ENCODE measurements at regions not wholly inside any gene's neighbourhood (a gene's known extent, or its start where the extent isn't known, plus 50 kb on each side); places are given as distances from the start of the nearest gene placed in this dataset.

DNA sequence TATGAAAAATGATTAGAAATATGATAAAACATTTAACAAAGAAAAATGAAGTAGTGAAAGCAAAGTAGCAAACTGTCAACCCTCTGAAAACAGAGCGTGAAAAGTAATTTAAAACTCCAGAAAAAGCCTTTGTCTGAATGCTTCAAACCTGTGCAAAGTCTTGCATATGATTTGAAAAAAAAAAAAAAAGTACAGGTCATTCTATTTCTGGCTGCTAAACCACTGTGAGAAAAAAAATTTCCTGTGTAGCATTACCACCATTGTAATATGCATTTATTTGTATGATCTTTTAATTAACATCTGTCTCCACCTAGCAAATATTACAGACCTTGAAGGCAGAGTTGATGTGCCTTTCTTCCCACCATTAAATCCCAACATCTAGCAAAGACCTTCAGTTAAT lies 82.1 kb upstream of the CCDC68 start:
- Histone ChIP-seq H3K27ac (no peak overlapping the region), H3K4me1 (no peaks in the 10 kb centered on the region), H3K27me3 (no peaks in the 10 kb centered on the region), H3K36me3 (replicated peaks in 1 of 2; ENCODE audit: insufficient read depth in 1 of 2, low read depth in 2 of 2) (no peaks in the 10 kb centered on the region), H3K9me3 (no peaks in the 10 kb centered on the region), H3K4me3 (no peak overlapping the region)
- intact Hi-C loops (cut with DNase I): no loop called here
- WGBS, 2 donors: 32 to 59% methylated on average over 1 of the region's 1 CpG
- TF ChIP-seq, protein P1, sequence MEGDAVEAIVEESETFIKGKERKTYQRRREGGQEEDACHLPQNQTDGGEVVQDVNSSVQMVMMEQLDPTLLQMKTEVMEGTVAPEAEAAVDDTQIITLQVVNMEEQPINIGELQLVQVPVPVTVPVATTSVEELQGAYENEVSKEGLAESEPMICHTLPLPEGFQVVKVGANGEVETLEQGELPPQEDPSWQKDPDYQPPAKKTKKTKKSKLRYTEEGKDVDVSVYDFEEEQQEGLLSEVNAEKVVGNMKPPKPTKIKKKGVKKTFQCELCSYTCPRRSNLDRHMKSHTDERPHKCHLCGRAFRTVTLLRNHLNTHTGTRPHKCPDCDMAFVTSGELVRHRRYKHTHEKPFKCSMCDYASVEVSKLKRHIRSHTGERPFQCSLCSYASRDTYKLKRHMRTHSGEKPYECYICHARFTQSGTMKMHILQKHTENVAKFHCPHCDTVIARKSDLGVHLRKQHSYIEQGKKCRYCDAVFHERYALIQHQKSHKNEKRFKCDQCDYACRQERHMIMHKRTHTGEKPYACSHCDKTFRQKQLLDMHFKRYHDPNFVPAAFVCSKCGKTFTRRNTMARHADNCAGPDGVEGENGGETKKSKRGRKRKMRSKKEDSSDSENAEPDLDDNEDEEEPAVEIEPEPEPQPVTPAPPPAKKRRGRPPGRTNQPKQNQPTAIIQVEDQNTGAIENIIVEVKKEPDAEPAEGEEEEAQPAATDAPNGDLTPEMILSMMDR (IDR thresholded peaks at IDR 0.05): no peak
- no peak for TF ChIP-seq POLR2A (IDR thresholded peaks at IDR 0.05)
- DNase-seq (no peak), ATAC-seq (no peak)

DNA sequence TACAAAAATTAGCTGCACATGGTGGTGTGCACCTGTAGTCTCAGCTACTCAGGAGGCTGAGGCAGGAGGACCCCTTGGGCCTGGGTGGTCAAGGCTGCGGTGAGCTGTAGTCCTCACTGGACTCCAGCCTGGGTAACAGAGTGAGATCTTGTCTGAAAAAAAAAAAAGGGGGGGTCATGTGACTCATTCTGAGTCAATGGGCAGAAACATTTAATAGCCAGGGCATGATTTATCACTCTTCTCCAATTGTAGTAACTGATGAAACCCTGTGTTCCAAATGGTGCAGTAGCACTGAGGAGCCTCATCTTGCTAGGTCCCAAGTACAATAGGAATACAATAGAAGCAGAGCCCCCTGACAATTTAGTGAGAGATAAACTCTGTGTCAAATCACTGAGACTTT lies 78.9 kb upstream of the CCDC68 start:
- Histone ChIP-seq H3K4me3 (no peak overlapping the region), H3K27me3 (no peaks in the 10 kb centered on the region), H3K9me3 (no peaks in the 10 kb centered on the region), H3K27ac (no peak overlapping the region), H3K4me1 (no peaks in the 10 kb centered on the region), H3K36me3 (replicated peaks in 1 of 2; ENCODE audit: insufficient read depth in 1 of 2, low read depth in 2 of 2) (no peaks in the 10 kb centered on the region)
- WGBS, 2 donors: 86 to 94% methylated on average over 1 of the region's 1 CpG
- no peak for TF ChIP-seq POLR2A (IDR thresholded peaks at IDR 0.05)
- TF ChIP-seq, protein P1 (IDR thresholded peaks at IDR 0.05): no peak
- intact Hi-C loops (cut with DNase I): no loop called here
- ATAC-seq (no peak), DNase-seq (no peak)

DNA sequence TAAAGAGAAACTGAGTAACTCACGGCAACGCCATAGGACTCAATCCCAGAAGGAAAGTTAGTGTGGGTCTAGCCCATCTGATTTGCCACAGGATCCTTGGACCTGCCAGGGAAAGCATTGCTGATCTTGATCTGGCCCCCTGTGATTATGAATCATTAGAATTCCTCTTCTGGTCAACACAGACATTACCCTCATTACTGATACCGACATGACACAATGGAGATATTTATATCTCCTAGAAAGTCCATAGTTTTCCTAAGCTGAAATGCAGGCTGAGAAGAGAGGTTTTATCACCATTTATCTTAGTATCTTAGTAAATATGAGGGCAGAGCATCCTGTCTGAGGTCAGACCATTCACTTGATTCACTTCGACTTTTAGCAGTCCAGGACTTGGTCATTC lies 75.5 kb upstream of the CCDC68 start:
- no peak for DNase-seq
- TF ChIP-seq POLR2A (IDR thresholded peaks at IDR 0.05): no peak
- TF ChIP-seq, protein P1 (IDR thresholded peaks at IDR 0.05): no peak
- intact Hi-C loops (cut with DNase I): no loop called here
- ATAC-seq: no peak
- Histone ChIP-seq H3K4me1 (no peaks in the 10 kb centered on the region), H3K4me3 (no peak overlapping the region), H3K27ac (no peak overlapping the region), H3K9me3 (no peaks in the 10 kb centered on the region), H3K36me3 (replicated peaks in 1 of 2; ENCODE audit: insufficient read depth in 1 of 2, low read depth in 2 of 2) (no peaks in the 10 kb centered on the region), H3K27me3 (no peaks in the 10 kb centered on the region)
- WGBS, 2 donors: 60 to 65% methylated on average over 4 of the region's 4 CpGs

DNA sequence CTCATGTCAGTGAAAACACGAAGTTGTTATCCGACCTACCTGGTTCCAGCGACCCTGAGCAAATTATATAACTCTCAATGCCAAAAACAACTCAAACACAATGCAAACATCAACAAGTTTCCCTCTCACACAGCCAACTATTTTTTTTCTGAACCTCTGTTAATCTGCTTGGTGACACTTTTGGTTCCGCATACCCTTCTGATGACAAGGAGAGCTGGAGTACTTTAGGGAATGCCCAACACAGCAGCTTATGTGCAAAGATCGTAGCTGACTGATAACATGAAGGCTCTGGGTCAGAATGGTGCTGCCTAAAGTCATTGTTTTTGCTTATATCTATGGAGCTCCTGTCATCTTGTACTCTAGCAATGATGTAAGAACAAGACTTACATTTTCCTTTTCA lies 72.7 kb upstream of the CCDC68 start:
- TF ChIP-seq, protein P1 (IDR thresholded peaks at IDR 0.05): no peak
- no peak for TF ChIP-seq POLR2A (IDR thresholded peaks at IDR 0.05)
- 29 to 31% methylated on average over 5 of the region's 5 CpGs for WGBS, 2 donors
- no peaks in the 10 kb centered on the region for H3K4me1 ChIP-seq
- DNase-seq (peak in 2 of 4 donors; percentile 16 to 17), ATAC-seq (peak; percentile 75)
- H3K36me3 ChIP-seq (replicated peaks in 1 of 2; ENCODE audit: insufficient read depth in 1 of 2, low read depth in 2 of 2): no peaks in the 10 kb centered on the region
- no peak overlapping the region for H3K4me3 ChIP-seq
- peak overlapping the region in 2 of 4 donors; percentile 40 to 53 for H3K27ac ChIP-seq
- H3K9me3 ChIP-seq: no peaks in the 10 kb centered on the region
- intact Hi-C loops (cut with DNase I): no loop called here
- H3K27me3 ChIP-seq: no peaks in the 10 kb centered on the region

DNA sequence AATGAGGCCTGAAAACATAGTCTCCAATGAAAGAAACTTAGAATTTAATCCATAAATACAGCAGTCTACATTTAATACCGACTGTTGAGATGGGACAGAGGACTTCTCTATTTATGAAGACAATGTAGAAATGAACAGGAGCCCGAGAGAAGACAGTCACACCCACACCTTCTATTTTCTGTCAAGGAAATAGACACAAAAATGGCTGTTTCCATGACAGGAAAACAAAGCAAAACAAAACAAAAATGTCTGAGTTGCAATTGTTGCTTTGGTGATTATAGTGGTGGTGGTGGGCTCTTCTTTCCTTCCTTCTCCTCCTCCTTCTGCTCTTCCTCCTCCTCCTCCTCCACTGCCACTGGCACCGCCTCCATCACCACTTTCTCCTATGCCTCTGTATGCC lies 72.3 kb upstream of the CCDC68 start:
- Histone ChIP-seq H3K4me3 (no peak overlapping the region), H3K4me1 (no peaks in the 10 kb centered on the region), H3K27me3 (no peaks in the 10 kb centered on the region), H3K36me3 (replicated peaks in 1 of 2; ENCODE audit: insufficient read depth in 1 of 2, low read depth in 2 of 2) (no peaks in the 10 kb centered on the region), H3K9me3 (no peaks in the 10 kb centered on the region), H3K27ac (peak overlapping the region in 2 of 4 donors; percentile 40 to 53)
- WGBS, 2 donors: 54 to 65% methylated on average over 3 of the region's 3 CpGs
- intact Hi-C loops (cut with DNase I): no loop called here
- DNase-seq (no peak), ATAC-seq (peak; percentile 18)
- TF ChIP-seq, protein P1 (IDR thresholded peaks at IDR 0.05): no peak
- TF ChIP-seq POLR2A (IDR thresholded peaks at IDR 0.05): no peak

All from body of pancreas (tissue), 4 donors.